ENCODE measurements at regions not wholly inside any gene's neighbourhood (a gene's known extent, or its start where the extent isn't known, plus 50 kb on each side); places are given as distances from the start of the nearest gene placed in this dataset.

DNA sequence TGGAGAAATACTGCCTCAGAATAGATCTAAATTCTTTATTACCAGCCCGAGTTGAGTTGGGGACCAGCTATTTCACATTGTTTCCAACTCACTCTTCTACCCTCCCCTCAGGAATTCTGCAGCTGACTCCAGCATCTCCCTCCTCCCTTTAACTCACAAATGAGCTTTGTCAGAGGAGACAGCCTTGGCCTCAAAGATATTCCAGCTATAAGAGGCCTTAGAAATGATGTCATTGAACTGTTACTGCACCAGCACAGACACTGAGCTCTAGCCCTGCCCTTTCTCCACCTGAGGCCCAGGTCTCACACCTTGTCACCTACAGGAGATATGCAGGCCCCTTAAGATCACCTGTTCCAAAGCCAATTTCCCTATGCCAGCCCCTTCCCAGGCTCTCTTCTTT, 78.4 kb upstream of the ATP10B start:
- DNase-seq (no peak), ATAC-seq (no peak)
- Mint-ChIP-seq H3K27me3 (ENCODE audit: low read depth) (no peaks in the 10 kb centered on the region), H3K9me3 (no peaks in the 10 kb centered on the region), H3K4me3 (no peak overlapping the region), H3K36me3 (ENCODE audit: insufficient read depth) (no peaks in the 10 kb centered on the region), H3K4me1 (ENCODE audit: low read depth) (no peaks in the 10 kb centered on the region)

DNA sequence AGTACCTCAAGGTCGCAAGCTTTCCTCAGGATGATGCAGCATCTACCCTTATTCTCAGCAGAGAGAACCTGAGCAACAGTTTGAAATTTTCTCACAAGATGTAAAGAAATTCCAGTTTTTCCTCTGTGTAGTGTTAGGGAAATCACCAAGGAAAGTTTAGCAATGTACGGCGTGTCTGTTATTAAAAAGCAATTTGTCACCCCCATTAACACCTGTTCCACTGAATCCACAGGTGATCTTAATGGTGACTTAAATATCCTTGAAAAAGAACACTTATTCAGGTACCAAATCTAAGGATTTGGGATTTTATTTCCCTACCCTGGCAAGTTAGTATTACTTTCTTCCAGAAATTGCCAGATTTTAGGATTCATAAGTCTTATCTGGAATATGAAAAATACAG, 77.9 kb upstream of the ATP10B start:
- no peaks in the 10 kb centered on the region for H3K9me3 Mint-ChIP-seq
- H3K27me3 Mint-ChIP-seq (ENCODE audit: low read depth): no peaks in the 10 kb centered on the region
- H3K36me3 Mint-ChIP-seq (ENCODE audit: insufficient read depth): no peaks in the 10 kb centered on the region
- ATAC-seq: no peak
- H3K4me3 Mint-ChIP-seq: no peak overlapping the region
- H3K4me1 Mint-ChIP-seq (ENCODE audit: low read depth): no peaks in the 10 kb centered on the region
- no peak for DNase-seq

DNA sequence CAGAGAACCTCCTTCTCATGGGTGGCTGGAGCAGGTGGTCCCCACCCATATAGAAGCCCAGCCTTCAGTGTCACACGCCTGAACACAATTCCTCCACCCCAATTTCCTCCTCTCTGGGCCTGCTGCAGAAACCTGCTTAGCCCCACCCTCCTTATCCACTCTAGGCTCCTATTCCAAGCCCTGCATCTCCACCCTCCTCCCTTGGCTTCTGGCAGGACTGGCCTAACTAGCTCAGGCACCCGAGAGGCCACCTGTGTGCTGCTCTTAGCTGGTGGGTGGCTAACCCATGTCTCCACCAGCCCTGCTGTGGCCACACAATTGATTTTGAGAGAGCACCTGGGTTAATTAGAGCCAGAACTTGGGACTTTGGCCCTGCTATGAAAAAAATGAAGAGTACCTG, 77.3 kb upstream of the ATP10B start:
- ATAC-seq (no peak), DNase-seq (no peak)
- Mint-ChIP-seq H3K27me3 (ENCODE audit: low read depth) (no peaks in the 10 kb centered on the region), H3K4me3 (no peak overlapping the region), H3K4me1 (ENCODE audit: low read depth) (no peaks in the 10 kb centered on the region), H3K9me3 (no peaks in the 10 kb centered on the region), H3K36me3 (ENCODE audit: insufficient read depth) (no peaks in the 10 kb centered on the region)

DNA sequence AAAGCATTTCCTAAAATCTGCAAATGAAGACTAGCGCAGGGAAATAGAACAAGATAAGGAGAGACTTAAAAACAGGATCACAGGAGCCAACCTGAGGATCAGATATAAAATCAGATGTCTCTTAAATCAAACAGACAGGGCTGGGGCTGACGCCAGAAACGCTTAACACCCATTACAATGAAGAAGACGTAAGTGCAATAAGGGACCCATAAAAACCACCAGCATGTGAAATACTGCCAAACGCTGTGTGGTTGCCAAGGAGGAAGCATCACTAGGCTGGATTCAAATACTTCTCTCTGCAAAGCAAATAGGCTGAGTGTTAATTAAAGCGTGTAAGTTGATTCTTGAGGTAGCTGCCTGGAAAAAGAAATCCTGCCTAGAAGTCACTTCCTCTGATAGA, 74.4 kb upstream of the ATP10B start:
- ATAC-seq: no peak
- no peaks in the 10 kb centered on the region for H3K9me3 Mint-ChIP-seq

DNA sequence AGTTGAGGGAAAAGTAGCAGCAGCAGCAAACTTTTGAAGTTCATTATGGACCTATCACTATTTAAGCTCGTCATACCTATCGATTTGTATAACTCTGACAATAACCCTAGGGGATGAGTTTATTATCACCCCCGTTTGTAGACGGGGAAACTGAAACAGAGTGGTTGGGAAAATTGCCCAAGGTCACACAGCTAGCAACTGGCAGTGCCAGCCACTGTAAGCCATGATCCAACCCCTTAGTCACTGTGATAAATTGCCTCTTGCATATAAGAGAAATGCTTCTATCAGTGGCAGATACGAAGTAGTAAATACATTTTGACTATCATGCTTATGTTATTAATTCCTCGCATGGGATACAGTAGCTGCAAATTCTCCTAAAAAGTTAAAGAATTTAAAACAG, 73.3 kb upstream of the ATP10B start:
- Mint-ChIP-seq H3K27me3 (ENCODE audit: low read depth) (no peaks in the 10 kb centered on the region), H3K4me3 (no peak overlapping the region)

More for the DNA sequence above, 74.4 kb upstream of the ATP10B start:
- Mint-ChIP-seq H3K36me3 (ENCODE audit: insufficient read depth) (no peaks in the 10 kb centered on the region), H3K27me3 (ENCODE audit: low read depth) (no peaks in the 10 kb centered on the region), H3K4me3 (no peak overlapping the region), H3K4me1 (ENCODE audit: low read depth) (no peaks in the 10 kb centered on the region)
- DNase-seq: no peak

DNA sequence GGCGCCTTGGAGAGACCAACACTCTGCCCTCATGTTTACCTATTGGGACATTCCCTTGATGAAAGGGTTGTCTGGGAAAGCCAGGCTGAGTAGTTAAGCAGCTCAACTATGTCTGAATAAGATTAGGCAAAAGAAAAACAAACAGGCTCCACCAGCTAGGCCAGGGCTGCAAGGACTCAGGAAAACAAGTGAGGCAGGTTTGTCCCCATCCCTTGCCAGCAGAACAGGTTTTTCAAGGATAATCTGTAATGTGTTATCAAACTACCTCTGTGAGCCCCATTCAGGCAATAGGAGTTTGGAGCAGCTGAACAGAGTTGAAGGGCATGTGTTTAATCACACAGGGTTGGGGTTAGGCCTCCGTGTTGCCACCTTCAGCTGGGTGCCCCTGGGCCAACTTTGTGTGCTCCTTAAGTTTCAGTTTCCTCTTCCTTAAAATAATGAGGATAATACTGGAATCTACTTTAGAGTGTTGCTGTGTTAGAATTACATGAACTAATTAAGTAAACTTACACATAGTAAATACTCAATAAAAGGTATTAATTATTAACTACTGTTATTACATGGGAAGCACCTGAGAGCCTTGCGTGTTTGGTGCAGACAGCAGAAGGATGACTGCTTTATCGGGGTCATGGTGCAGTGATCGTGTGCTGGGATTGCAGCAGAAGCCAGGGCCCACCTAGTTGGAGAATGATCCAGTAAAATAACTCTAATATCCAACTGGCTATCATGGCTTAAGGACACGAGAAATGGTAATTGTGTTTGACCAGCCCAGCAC, 72.1 kb upstream of the ATP10B start:
- Mint-ChIP-seq H3K4me1 (ENCODE audit: low read depth) (no peaks in the 10 kb centered on the region), H3K9me3 (no peaks in the 10 kb centered on the region), H3K36me3 (ENCODE audit: insufficient read depth) (no peaks in the 10 kb centered on the region), H3K27me3 (ENCODE audit: low read depth) (no peaks in the 10 kb centered on the region), H3K4me3 (no peak overlapping the region)
- ATAC-seq: no peak
- no peak for DNase-seq

More for the DNA sequence above, 73.3 kb upstream of the ATP10B start:
- ATAC-seq (no peak), DNase-seq (no peak)
- Mint-ChIP-seq H3K9me3 (no peaks in the 10 kb centered on the region), H3K36me3 (ENCODE audit: insufficient read depth) (no peaks in the 10 kb centered on the region), H3K4me1 (ENCODE audit: low read depth) (no peaks in the 10 kb centered on the region)

DNA sequence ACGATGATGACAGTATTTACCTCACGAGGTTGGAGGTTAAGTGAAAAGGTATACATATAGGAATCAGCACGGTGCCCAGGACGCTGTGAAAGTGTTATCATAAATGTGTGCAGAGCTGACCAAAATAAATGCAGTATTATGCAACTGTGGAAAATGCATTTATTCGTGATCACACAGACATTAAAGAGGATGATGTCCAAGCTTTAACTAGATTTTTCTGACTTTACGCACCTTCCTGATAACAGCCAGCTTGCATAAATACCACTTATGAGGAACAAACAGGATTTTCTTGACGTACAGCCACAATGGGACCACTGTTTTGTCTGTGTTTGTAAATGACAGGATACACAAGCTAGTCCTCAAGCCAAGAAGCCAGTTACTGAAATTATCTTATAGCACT, 71.4 kb upstream of the ATP10B start:
- Mint-ChIP-seq H3K27me3 (ENCODE audit: low read depth) (no peaks in the 10 kb centered on the region), H3K36me3 (ENCODE audit: insufficient read depth) (no peaks in the 10 kb centered on the region), H3K9me3 (no peaks in the 10 kb centered on the region), H3K4me3 (no peak overlapping the region), H3K4me1 (ENCODE audit: low read depth) (no peaks in the 10 kb centered on the region)
- DNase-seq: no peak
- ATAC-seq: no peak

DNA sequence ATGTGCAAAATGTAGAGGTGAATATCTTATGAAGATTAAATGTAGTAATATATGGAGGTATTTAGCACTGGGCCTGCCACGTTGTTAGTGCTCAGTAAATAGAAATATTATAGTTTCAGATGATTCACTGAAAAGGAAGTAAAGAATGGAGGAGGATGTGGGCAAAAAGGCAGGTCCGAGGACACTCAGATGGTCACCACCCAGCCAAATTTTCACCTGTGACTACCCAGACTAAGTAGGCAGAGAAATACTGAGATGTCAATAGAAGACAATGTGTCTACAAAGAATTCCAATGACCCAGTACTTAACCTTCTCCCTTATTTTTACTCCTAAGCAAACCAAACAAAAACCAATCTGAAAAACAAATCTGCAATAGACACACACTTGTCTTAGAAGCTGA, 70.3 kb upstream of the ATP10B start:
- H3K27me3 Mint-ChIP-seq (ENCODE audit: low read depth): no peaks in the 10 kb centered on the region

DNA sequence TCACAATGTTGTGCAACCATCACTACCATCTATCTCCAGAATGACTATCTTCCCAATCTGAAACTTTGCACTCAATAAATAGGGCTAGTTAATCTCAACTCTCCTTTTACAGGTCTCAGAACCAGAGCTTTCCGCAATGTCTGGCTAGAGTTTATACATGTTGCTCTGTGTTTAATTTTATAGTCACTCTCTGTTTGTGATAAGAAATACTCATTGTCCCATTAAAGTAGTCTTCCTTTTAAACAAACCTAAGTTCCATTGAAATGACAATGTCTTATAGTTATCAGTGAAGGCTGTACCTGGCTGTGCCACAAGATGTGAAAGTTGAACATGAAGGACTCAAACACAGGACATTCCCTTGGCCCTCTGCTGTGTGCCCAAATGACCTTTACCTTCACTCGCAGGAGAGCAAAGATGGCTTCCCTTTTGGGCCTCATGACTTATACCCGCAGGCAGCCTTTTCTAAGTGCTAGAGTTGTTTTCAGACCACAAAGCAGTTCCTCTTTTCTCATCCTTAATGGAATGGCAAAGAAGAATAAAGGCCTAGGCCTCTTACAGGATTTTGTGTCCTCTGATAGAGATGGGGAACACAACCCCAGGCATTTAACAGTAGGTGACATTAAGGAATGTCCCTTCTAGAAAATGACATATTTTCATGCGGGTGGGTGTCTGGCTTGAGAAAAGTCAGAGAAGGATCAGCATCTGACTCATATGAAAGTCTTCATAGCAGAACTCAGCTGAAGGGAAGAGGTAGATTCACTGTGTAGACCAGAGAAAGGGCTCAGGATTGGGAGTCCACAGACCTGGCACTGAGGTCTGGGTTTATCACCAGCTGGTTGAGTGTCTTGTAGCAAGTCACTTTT, 69.6 kb upstream of the ATP10B start:
- Mint-ChIP-seq H3K4me1 (ENCODE audit: low read depth) (no peaks in the 10 kb centered on the region), H3K4me3 (no peak overlapping the region), H3K9me3 (no peaks in the 10 kb centered on the region), H3K36me3 (ENCODE audit: insufficient read depth) (no peaks in the 10 kb centered on the region), H3K27me3 (ENCODE audit: low read depth) (no peaks in the 10 kb centered on the region)
- DNase-seq (no peak), ATAC-seq (no peak)

More for the DNA sequence above, 70.3 kb upstream of the ATP10B start:
- Mint-ChIP-seq H3K36me3 (ENCODE audit: insufficient read depth) (no peaks in the 10 kb centered on the region), H3K4me3 (no peak overlapping the region), H3K4me1 (ENCODE audit: low read depth) (no peaks in the 10 kb centered on the region), H3K9me3 (no peaks in the 10 kb centered on the region)
- no peak for DNase-seq
- ATAC-seq: no peak

DNA sequence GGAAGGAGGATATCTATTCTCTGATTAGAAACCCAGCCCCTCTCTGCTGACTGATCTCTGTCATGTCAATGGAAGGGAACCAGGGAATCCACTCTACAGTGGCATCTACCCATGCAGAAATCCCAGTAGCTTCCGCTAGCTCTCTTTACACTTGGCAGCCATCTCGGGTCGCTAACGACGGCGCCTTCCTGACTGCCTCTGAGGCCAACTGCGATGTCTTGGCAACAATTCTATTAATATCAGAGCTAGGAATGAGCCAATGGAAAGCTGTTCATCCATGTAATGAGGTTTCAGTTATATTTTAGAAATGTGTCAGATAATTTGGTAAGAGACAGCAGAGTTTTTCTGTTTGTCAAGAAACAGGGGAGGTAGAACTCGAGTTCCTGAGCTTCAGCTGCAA, 67.6 kb upstream of the ATP10B start:
- Mint-ChIP-seq H3K9me3 (no peaks in the 10 kb centered on the region), H3K27me3 (ENCODE audit: low read depth) (no peaks in the 10 kb centered on the region), H3K36me3 (ENCODE audit: insufficient read depth) (no peaks in the 10 kb centered on the region), H3K4me3 (no peak overlapping the region), H3K4me1 (ENCODE audit: low read depth) (no peaks in the 10 kb centered on the region)
- ATAC-seq (no peak), DNase-seq (no peak)

DNA sequence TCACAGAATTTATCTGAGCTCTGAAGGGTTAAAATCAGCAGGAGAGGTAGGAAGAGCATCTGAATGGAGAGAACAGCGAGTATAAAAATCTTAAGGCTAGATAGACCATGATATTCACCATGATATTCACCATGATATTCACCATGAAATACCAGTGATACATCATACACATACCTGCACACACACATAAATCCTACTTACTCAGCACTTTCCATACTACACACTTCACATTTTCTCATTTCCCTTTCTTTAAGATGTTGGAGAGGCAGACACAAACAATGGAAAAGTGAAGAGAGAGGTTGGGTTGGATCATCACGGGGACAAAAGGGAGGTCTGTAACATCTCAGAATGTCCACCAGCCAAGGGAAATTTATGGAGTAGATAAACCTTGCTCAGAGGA, 66.4 kb upstream of the ATP10B start:
- H3K9me3 Mint-ChIP-seq: no peaks in the 10 kb centered on the region
- H3K4me3 Mint-ChIP-seq: no peak overlapping the region
- ATAC-seq: no peak
- no peak for DNase-seq
- H3K27me3 Mint-ChIP-seq (ENCODE audit: low read depth): no peaks in the 10 kb centered on the region
- no peaks in the 10 kb centered on the region for H3K4me1 Mint-ChIP-seq (ENCODE audit: low read depth)
- H3K36me3 Mint-ChIP-seq (ENCODE audit: insufficient read depth): no peaks in the 10 kb centered on the region

DNA sequence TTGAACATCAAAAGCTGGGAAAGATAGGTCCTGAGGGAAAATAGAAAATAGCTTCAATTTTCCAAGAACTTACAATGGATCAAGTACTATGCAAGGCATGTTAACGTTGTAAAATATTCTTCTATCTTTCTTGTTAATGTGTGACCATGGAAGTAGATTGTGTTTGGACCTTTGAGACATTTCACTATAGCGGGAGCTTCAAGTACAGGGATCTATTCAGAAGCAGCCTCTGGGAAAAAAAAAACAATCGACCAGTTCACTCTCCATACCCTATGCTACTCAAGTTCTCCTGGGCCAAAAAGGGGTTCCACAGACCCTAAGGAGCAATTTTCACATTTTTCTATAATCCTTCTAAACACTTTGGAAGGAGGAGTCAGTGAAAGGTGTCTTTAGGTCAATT, 54.1 kb upstream of the ATP10B start:
- no peaks in the 10 kb centered on the region for H3K36me3 Mint-ChIP-seq (ENCODE audit: insufficient read depth)
- H3K27me3 Mint-ChIP-seq (ENCODE audit: low read depth): no peaks in the 10 kb centered on the region

DNA sequence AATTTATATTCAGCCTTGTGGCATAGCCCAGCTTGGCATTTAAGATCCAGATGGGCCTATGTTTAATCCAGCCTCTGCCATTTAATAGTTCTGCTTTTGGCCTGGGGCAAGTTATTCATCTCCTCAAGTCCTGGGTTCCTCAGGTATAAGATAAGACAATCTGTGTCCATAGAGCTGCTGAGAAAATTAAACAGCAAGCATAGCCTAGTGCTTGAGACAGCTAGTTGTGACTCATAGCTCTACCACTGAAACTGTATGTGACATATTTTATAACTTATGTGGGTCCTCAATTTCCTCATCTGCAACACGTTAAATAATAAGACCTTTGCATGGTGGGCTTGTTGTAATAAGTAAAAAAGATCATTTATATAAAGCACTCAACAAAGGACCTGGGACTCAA, 53.3 kb upstream of the ATP10B start:
- Mint-ChIP-seq H3K36me3 (ENCODE audit: insufficient read depth) (no peaks in the 10 kb centered on the region), H3K27me3 (ENCODE audit: low read depth) (no peaks in the 10 kb centered on the region), H3K9me3 (no peaks in the 10 kb centered on the region), H3K4me1 (ENCODE audit: low read depth) (no peaks in the 10 kb centered on the region), H3K4me3 (no peak overlapping the region)
- ATAC-seq (no peak), DNase-seq (no peak)

More for the DNA sequence above, 54.1 kb upstream of the ATP10B start:
- DNase-seq (no peak), ATAC-seq (no peak)
- no peaks in the 10 kb centered on the region for H3K9me3 Mint-ChIP-seq
- no peaks in the 10 kb centered on the region for H3K4me1 Mint-ChIP-seq (ENCODE audit: low read depth)
- H3K4me3 Mint-ChIP-seq: no peak overlapping the region

DNA sequence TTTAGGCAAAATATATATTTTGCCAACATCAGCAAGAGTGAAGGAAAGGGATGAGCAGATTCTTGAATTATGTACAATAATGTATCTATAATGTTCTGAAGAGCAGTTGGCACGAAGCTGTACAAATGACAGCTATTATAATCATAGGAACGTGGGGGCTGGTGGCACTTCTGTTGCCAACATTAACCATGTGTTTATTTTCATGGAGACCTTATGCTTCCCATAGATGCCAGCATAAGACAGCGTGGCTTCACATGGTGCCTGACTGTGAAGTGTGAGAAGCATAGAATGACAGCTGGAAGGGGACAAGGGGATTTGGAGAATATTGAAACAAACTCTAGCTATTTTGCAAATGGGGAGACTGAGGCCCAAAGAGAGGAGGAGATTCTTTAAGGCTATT, 52.6 kb upstream of the ATP10B start:
- no peak for DNase-seq
- ATAC-seq: no peak
- no peak overlapping the region for H3K4me3 Mint-ChIP-seq
- no peaks in the 10 kb centered on the region for H3K27me3 Mint-ChIP-seq (ENCODE audit: low read depth)
- no peaks in the 10 kb centered on the region for H3K9me3 Mint-ChIP-seq
- H3K36me3 Mint-ChIP-seq (ENCODE audit: insufficient read depth): no peaks in the 10 kb centered on the region
- H3K4me1 Mint-ChIP-seq (ENCODE audit: low read depth): no peaks in the 10 kb centered on the region

DNA sequence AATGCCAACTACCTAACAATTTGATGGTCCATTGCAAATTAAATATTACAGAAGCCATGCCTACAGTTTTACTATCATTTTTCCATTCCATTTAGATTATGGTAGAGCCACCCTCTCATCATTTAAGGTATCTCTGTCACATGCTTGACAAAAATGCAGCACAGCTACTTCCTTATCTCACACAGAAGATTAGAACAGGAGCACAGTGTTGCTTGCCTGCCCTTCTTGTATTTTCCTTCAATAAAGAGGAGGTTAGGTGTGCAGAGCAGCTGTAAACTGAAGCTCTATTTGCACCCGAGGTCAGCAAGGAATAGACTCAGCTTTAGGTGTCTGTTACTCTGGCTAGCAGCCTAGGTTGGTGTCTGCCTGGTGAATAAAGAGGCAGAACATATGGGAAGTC, 51.5 kb upstream of the ATP10B start:
- Mint-ChIP-seq H3K4me3 (no peak overlapping the region), H3K4me1 (ENCODE audit: low read depth) (no peaks in the 10 kb centered on the region), H3K9me3 (no peaks in the 10 kb centered on the region), H3K36me3 (ENCODE audit: insufficient read depth) (no peaks in the 10 kb centered on the region), H3K27me3 (ENCODE audit: low read depth) (no peaks in the 10 kb centered on the region)
- no peak for DNase-seq
- no peak for ATAC-seq

Measured in activated T-cell treated with anti-CD3 and anti-CD28 coated beads, Interleukin-2, amount 50 U/mL, for 4 hours (primary cell).